DND-41 (cell line): ENCODE measurements at regions not wholly inside any gene's neighbourhood (a gene's known extent, or its start where the extent isn't known, plus 50 kb on each side); places are given as distances from the start of the nearest gene placed in this dataset.

ENCODE experiments used
- CTCF ChIP-seq: IDR thresholded peaks from 2 replicates; pipeline ENCODE4 v1.5.1; 2012; ENCODE audit warnings: borderline replicate concordance, low read length, moderate library complexity, mild to moderate bottlenecking; ENCODE audit not compliant: poor library complexity, severe bottlenecking; ENCODE audit errors: extremely low read depth
- EZH2 ChIP-seq: IDR thresholded peaks from 3 replicates; pipeline ENCODE4 v1.6.1; 2012; ENCODE audit warnings: borderline replicate concordance, low read depth, mild to moderate bottlenecking, moderate library complexity, low read length, inconsistent platforms; ENCODE audit not compliant: severe bottlenecking

- TF ChIP-seq EZH2 (no peak), CTCF (no peak)
Measured at GRCh38 chr7:83842894-83843293, 194.0 kb upstream of the SEMA3E start.
